WERI-Rb-1 (cell line): ENCODE measurements at regions not wholly inside any gene's neighbourhood (a gene's known extent, or its start where the extent isn't known, plus 50 kb on each side); places are given as distances from the start of the nearest gene placed in this dataset.

ENCODE experiments used
- DNase-seq: peaks from one replicate; pipeline ENCODE4 v3.0.0-alpha.2; 2020
- H3K27ac ChIP-seq: fragments of 250-450 bp; sonication (Bioruptor Pico); 2 replicates; pipeline ENCODE4 v1.5.1; 2020; ENCODE audit warnings: mild to moderate bottlenecking, moderate library complexity
- H3K27me3 ChIP-seq: fragments of 250-450 bp; sonication (Bioruptor Pico); 2 replicates; pipeline ENCODE4 v1.5.1; 2021; ENCODE audit warnings: mild to moderate bottlenecking, low read depth, moderate library complexity; ENCODE audit not compliant: insufficient read depth, severe bottlenecking
- H3K36me3 ChIP-seq: fragments of 250-450 bp; sonication (Bioruptor Pico); 2 replicates; pipeline ENCODE4 v1.5.1; 2020; ENCODE audit warnings: mild to moderate bottlenecking, moderate library complexity
- H3K4me3 ChIP-seq: 2 replicates; pipeline ENCODE4 v1.5.1; 2011; ENCODE audit warnings: low read depth, mild to moderate bottlenecking, control low read depth, low read length
- H3K9me3 ChIP-seq: fragments of 250-450 bp; sonication (Bioruptor Pico); 2 replicates; pipeline ENCODE4 v1.5.1; 2021; ENCODE audit warnings: mild to moderate bottlenecking, moderate library complexity; ENCODE audit not compliant: severe bottlenecking
- CTCF ChIP-seq: IDR thresholded peaks from 2 replicates; pipeline ENCODE4 v1.5.1; 2011; ENCODE audit warnings: low read depth, mild to moderate bottlenecking, control low read depth, inconsistent platforms, low read length

- no peaks in the 10 kb centered on the region for H3K36me3 ChIP-seq
- no peaks in the 10 kb centered on the region for H3K27me3 ChIP-seq
Observed at GRCh38 chr10:9091530-9092093, 1037.1 kb downstream of the GATA3 start.

GRCh38 chr10:9096288-9096687, 1041.8 kb downstream of the GATA3 start:
- Histone ChIP-seq H3K4me3 (no peak overlapping the region), H3K9me3 (no peaks in the 10 kb centered on the region), H3K36me3 (no peaks in the 10 kb centered on the region), H3K27ac (no peak overlapping the region), H3K27me3 (no peaks in the 10 kb centered on the region)
- no peak for DNase-seq
- TF ChIP-seq CTCF: no peak

More at GRCh38 chr10:9091530-9092093, 1037.1 kb downstream of the GATA3 start:
- Histone ChIP-seq H3K9me3 (no peaks in the 10 kb centered on the region), H3K27ac (no peak overlapping the region), H3K4me3 (no peak overlapping the region)
- no peak for DNase-seq
- TF ChIP-seq CTCF: no peak

- Histone ChIP-seq H3K36me3 (no peaks in the 10 kb centered on the region), H3K27ac (no peak overlapping the region), H3K4me3 (no peak overlapping the region), H3K9me3 (no peaks in the 10 kb centered on the region), H3K27me3 (no peaks in the 10 kb centered on the region)
- no peak for DNase-seq
- TF ChIP-seq CTCF: no peak
Observed at GRCh38 chr10:9097206-9097990, 1042.9 kb downstream of the GATA3 start.

GRCh38 chr10:9097991-9098306, 1043.5 kb downstream of the GATA3 start:
- no peak for TF ChIP-seq CTCF
- H3K4me3 ChIP-seq: no peak overlapping the region
- H3K27me3 ChIP-seq: no peaks in the 10 kb centered on the region
- no peaks in the 10 kb centered on the region for H3K9me3 ChIP-seq
- no peak for DNase-seq
- H3K36me3 ChIP-seq: no peaks in the 10 kb centered on the region
- H3K27ac ChIP-seq: no peak overlapping the region

- no peaks in the 10 kb centered on the region for H3K36me3 ChIP-seq
- no peak for DNase-seq
- H3K27ac ChIP-seq: no peak overlapping the region
- H3K9me3 ChIP-seq: no peaks in the 10 kb centered on the region
- TF ChIP-seq CTCF: no peak
- H3K4me3 ChIP-seq: no peak overlapping the region
- no peaks in the 10 kb centered on the region for H3K27me3 ChIP-seq
Observed at GRCh38 chr10:9102026-9102425, 1047.5 kb downstream of the GATA3 start.

GRCh38 chr10:9103301-9103700, 1048.8 kb downstream of the GATA3 start:
- DNase-seq: no peak
- Histone ChIP-seq H3K27me3 (no peaks in the 10 kb centered on the region), H3K36me3 (no peaks in the 10 kb centered on the region), H3K9me3 (no peaks in the 10 kb centered on the region), H3K27ac (no peak overlapping the region), H3K4me3 (no peak overlapping the region)
- TF ChIP-seq CTCF: no peak
